ENCODE measurements at regions not wholly inside any gene's neighbourhood (a gene's known extent, or its start where the extent isn't known, plus 50 kb on each side); places are given as distances from the start of the nearest gene placed in this dataset.

DNA sequence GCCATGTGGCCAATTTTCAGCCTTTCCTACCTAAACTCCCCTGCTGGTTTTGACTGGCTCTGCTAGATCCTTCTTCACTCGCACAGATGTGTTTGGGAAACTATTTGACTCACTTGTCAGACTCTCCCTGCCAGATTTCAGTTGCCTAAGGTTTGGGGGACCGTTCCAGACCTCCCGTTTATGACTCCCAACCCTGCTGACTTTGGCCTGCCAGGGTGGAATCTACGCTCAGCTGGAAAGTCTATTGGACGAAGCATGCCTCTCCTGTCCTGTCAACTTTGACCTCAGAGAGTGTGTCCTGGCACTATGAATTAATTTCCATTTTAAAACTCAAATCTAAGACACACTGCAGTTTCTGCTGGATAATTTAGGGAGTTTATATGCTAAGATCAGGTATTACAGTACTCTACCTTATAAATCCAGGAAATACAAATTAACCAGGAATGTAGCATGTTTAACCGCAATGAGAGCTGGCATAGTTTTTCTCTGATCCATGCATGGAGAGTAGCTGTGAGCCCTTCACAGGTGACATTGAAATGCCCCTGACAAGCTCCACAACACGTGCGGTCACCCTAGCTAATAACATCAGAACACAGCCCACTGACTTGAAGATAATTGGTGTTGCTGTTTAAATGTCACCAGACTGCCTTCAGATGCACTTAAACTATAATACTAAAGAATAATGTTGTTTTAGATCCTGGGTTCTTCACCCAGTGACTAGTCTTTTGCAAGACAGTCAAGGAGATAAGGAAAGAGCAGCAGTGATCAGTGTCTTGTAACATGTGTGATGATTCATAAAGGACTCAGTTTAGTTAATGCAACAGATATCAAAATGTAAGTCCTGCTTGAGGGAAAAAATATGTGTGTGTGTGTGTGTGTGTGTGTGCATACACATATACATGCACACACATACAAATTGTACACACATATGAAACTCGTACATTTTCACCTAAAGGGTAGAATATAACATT is 223.0 kb upstream of the MCTP2 start:
- TF ChIP-seq, protein P1, sequence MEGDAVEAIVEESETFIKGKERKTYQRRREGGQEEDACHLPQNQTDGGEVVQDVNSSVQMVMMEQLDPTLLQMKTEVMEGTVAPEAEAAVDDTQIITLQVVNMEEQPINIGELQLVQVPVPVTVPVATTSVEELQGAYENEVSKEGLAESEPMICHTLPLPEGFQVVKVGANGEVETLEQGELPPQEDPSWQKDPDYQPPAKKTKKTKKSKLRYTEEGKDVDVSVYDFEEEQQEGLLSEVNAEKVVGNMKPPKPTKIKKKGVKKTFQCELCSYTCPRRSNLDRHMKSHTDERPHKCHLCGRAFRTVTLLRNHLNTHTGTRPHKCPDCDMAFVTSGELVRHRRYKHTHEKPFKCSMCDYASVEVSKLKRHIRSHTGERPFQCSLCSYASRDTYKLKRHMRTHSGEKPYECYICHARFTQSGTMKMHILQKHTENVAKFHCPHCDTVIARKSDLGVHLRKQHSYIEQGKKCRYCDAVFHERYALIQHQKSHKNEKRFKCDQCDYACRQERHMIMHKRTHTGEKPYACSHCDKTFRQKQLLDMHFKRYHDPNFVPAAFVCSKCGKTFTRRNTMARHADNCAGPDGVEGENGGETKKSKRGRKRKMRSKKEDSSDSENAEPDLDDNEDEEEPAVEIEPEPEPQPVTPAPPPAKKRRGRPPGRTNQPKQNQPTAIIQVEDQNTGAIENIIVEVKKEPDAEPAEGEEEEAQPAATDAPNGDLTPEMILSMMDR (conservative IDR thresholded peaks at IDR 0.05; ENCODE audit: low read length), result no peak
- no peak for TF ChIP-seq EZH2phosphoT487 (IDR thresholded peaks at IDR 0.05; ENCODE audit: borderline replicate concordance)

Measured in Loucy (cell line).